Islet precursor cell (in vitro differentiated cells): ENCODE measurements at regions not wholly inside any gene's neighbourhood (a gene's known extent, or its start where the extent isn't known, plus 50 kb on each side); places are given as distances from the start of the nearest gene placed in this dataset.
A peak's percentile ranks its signal among the peaks of the same experiment; 100 is the strongest.
"Not testable (repeated sequence)": the region's sequence is repeated elsewhere in the genome, so short reads cannot be mapped to it uniquely, and the experiment has no call there.

Source experiments
- DNase-seq: peaks from one replicate; pipeline ENCODE4 v3.0.0-alpha.2; 2018

- no peak for DNase-seq
Observed at GRCh38 chr14:83893447-83893846, 1636.5 kb upstream of the FLRT2 start.

- DNase-seq, result no peak
Observed at GRCh38 chr14:83894568-83894967, 1635.4 kb upstream of the FLRT2 start.

- DNase-seq, result not testable (repeated sequence)
Observed at GRCh38 chr14:83898558-83898957, 1631.4 kb upstream of the FLRT2 start.

DNA sequence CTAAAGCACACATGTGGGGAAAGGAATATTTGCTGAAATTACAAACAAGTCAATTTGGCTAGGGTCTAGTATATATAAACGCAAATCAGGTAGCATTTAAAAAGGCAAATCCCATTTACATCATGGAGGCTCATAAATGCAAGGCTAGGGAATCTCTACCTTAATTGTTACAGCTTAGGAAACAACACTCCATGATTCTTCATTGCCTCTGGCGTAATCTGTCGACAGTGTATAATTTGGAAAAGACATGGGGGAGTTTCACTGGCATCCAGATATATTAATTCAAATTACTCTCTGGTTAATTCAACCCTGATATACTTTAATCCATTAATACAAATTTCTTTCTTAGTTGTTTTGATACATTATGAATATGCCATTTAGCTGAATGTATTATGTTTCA is 1630.2 kb upstream of the FLRT2 start:
- DNase-seq, result no peak

- no peak for DNase-seq
Observed at GRCh38 chr14:83905157-83905556, 1624.8 kb upstream of the FLRT2 start.

GRCh38 chr14:83908419-83908818 is 1621.5 kb upstream of the FLRT2 start:
- no peak for DNase-seq

DNA sequence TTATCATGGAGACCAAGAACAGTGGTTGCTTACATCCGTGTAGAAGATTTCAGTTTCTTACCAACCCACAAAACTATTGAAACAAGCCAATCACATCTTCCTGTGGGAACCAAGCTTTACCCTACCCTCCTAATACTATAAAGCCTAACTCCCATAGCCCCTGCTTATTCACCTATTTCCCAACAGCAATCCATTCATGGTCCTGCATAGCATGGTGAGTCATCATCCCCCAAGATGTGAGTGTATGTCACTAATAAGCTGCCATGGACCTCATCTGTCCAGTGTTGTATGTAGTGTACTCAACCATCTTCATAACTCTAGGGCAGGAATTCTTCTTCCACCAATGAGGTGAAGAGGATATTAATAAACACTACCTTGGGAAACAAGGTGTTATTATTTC is 1620.4 kb upstream of the FLRT2 start:
- no peak for DNase-seq

DNA sequence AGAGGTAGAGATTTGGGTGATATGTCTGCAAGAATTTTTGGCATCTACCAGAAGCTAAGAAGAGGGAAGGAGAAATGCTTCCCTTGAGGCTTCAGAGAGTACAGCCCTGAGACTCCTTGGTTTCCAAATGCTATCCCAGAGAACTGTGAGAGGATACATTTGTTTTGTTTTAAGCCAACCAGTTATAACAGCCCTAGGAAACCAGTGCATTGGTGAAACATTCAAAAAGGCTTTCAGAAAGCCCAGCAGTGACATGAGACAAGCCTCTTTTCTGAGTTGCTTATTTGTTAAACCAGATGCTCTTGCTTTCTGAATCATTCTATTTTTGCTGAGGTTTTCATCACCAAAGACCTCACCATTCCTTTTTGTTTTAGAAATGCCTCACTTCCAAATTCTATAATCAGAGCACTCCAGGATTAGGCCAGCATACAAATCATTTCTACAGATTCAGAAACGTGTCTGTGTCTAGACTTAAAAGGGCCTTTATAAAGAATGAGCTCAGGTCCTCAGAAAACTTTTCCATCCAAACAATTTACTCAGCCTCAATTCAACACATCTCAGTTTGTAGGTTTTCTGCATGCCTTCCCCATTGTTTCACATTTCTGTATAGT is 1617.8 kb upstream of the FLRT2 start:
- DNase-seq, result no peak

- DNase-seq, result no peak
Observed at GRCh38 chr14:83913476-83913875, 1616.5 kb upstream of the FLRT2 start.

GRCh38 chr14:83918546-83918945 is 1611.4 kb upstream of the FLRT2 start:
- no peak for DNase-seq

- DNase-seq, result not testable (repeated sequence)
Observed at GRCh38 chr14:83919675-83920074, 1610.3 kb upstream of the FLRT2 start.

DNA sequence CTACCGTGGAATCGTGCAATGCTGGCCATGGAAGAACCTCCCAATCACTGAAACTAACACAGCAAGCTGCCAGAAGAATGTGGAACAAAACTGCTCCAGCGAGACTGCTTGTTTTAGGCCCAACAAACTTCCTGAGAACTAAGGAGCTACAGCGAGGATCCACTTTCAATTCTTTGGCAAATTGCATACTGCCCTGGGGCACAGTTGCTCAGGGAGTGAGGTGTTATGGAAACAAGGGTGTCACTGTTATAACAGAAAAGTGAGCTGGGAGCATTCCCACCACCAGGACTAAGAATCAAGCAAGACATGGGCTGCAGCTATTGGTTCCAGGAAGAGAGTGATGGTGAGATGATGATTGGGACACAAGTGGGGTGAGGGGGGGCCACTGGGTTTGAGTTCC is 1606.1 kb upstream of the FLRT2 start:
- peak; percentile 74 for DNase-seq

GRCh38 chr14:83924259-83924658 is 1605.7 kb upstream of the FLRT2 start:
- DNase-seq, result no peak

GRCh38 chr14:83940253-83940652 is 1589.7 kb upstream of the FLRT2 start:
- no peak for DNase-seq

DNA sequence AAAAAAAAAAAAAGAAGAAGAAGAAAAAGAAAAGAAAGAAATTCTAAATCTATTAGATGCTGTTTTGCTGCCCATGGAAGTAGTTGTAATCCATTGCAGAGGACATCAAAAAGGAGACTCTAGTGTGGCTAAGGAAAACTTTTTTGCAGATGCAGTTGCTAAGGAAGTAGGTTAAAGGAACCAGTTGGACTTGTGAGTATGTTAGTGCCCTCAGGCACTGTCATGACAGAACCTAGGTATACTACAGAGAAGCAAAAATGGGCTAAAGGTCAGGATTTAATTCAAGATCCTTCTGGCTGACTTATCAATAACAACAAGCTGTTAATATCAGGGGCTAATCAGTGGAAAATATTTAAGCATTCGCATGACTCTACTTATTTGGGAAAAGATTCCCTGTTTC is 1571.6 kb upstream of the FLRT2 start:
- peak; percentile 53 for DNase-seq

DNA sequence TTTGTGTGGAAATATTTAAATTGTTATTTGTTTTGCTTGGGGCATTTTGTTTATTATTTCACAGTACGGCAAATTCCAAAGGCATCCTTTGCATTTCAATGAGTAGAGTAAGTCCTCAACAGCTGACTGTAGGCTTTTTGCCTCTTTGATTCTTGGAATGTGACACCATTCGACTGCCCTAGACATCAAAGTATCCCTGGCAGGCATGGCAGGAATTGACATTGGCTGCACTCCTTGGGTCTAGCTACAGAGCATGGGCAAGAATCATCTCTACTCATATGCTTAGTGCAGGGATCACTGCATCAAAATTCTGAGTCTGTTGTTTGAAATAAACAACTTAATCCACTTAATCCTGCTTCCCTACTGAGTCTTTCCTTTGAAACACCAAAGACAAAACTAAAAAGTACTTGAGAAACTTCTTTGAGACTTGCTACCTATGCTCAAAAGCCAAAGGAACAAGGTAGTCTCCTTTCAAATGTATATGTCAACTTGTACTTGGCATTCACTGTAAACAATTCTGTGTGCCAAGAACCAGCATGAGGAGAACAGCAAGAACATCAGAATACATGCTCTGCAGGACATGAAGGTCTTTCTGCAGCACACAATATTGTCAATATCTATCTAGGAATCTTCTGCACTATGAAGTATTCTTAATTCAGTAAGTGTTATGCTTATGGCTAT is 1569.0 kb upstream of the FLRT2 start:
- peak; percentile 72 for DNase-seq

GRCh38 chr14:83969998-83970397 is 1559.9 kb upstream of the FLRT2 start:
- DNase-seq, result no peak

- DNase-seq, result no peak
Observed at GRCh38 chr14:83972631-83973030, 1557.3 kb upstream of the FLRT2 start.

- DNase-seq, result no peak
Observed at GRCh38 chr14:83974647-83975163, 1555.2 kb upstream of the FLRT2 start.

DNA sequence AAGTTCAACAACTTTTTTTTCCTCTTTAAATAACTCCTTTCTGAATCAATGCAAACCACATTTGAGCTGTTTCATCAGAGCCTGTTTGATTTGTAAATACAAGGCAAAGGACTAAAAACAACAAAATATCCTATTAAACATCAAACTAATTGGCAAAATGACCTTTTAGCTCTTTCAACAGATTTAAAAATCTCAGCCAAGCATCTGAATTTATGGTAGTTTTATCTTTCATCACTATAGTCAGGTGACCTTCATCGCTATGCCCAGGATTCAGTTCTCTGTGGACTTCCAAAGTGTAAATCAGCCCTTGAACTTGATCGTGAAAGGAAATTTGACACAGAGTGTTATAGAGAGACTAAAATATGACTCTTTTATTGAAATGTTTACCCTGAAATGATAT is 1554.5 kb upstream of the FLRT2 start:
- no peak for DNase-seq

- peak; percentile 89 for DNase-seq
Observed at GRCh38 chr14:83975841-83976770, 1553.8 kb upstream of the FLRT2 start.

GRCh38 chr14:83977583-83977982 is 1552.4 kb upstream of the FLRT2 start:
- DNase-seq, result no peak

- peak; percentile 58 for DNase-seq
Observed at GRCh38 chr14:83981676-83982258, 1548.2 kb upstream of the FLRT2 start.
